B cell (primary cell): ENCODE measurements at regions not wholly inside any gene's neighbourhood (a gene's known extent, or its start where the extent isn't known, plus 50 kb on each side); places are given as distances from the start of the nearest gene placed in this dataset.

Source experiments
- ATAC-seq: fragments of 200-7000 bp; cut with Tn5 transposase; one replicate; pipeline ENCODE4 v1.10.0; 2021; ENCODE audit warnings: low read depth, mild to moderate bottlenecking, moderate number of reproducible peaks, moderate library complexity
- CTCF ChIA-PET: fragments of 350-600 bp; sonication (Branson Sonifier 250); formaldehyde crosslinking; loops from one replicate; lab custom pipeline; 2021; ENCODE audit warnings: antibody characterized with exemption, inconsistent platforms; lab: Charles Lee
- POLR2A ChIA-PET: fragments of 350-600 bp; sonication (Branson Sonifier 250); formaldehyde crosslinking; loops from one replicate; lab custom pipeline; 2021; ENCODE audit warnings: antibody characterized with exemption; lab: Charles Lee
- DNase-seq: peaks from one replicate; pipeline ENCODE4 v3.0.0; 2013
- H2AFZ ChIP-seq: 2 replicates; pipeline ENCODE4 v1.6.1; 2012; ENCODE audit warnings: mild to moderate bottlenecking, low read depth, low read length; ENCODE audit not compliant: insufficient read depth, poor library complexity, severe bottlenecking
- H3K27ac ChIP-seq, 2 donors: 1 replicate in 1 of 2; 2 replicates in 1 of 2; pipeline ENCODE4 v1.5.1; 2012 to 2013; ENCODE audit warnings: low read length in 2 of 2, mild to moderate bottlenecking in 2 of 2, moderate library complexity in 1 of 2
- H3K27me3 ChIP-seq, 4 experiments: fragments of 200-600 bp in 1 of 4; sonication (generic) in 1 of 4; replicated peaks in 1 of 4; 1 replicate in 2 of 4; 2 replicates in 2 of 4; pipeline versions ENCODE4 v1.6.1 to v1.7.0; 2013 to 2016; ENCODE audit warnings: low read length in 3 of 4, mild to moderate bottlenecking in 2 of 4, mixed read lengths in 1 of 4, moderate library complexity in 1 of 4; ENCODE audit not compliant: insufficient read depth in 4 of 4, control insufficient read depth in 3 of 4; ENCODE audit errors: control extremely low read depth in 1 of 4
- H3K36me3 ChIP-seq, 2 experiments: replicated peaks in 1 of 2; 1 replicate in 1 of 2; 2 replicates in 1 of 2; pipeline versions ENCODE4 v1.6.1 to v1.7.1; 2013; ENCODE audit warnings: low read length in 1 of 2; ENCODE audit not compliant: insufficient read depth in 2 of 2, control insufficient read depth in 1 of 2; ENCODE audit errors: control extremely low read depth in 1 of 2, extremely low read depth in 1 of 2
- H3K4me1 ChIP-seq, 2 donors: fragments of 200-600 bp in 1 of 2; sonication (generic) in 1 of 2; 1 replicate in 1 of 2; 2 replicates in 1 of 2; pipeline versions ENCODE4 v1.5.1 to v1.6.1; 2013 to 2017; ENCODE audit warnings: low read length in 2 of 2; ENCODE audit not compliant: control insufficient read depth in 2 of 2, insufficient read depth in 2 of 2
- H3K4me2 ChIP-seq: replicated peaks from 2 replicates; pipeline ENCODE3; 2012; ENCODE audit warnings: mild to moderate bottlenecking, low read depth, low read length; ENCODE audit not compliant: poor library complexity, severe bottlenecking
- H3K4me3 ChIP-seq, 5 experiments: fragments of 200-600 bp in 1 of 5; sonication (generic) in 1 of 5; 1 replicate in 3 of 5; 2 replicates in 2 of 5; pipeline versions ENCODE4 v1.5.1 to v1.7.0; 2011 to 2016; ENCODE audit warnings: low read length in 4 of 5, mild to moderate bottlenecking in 4 of 5, low read depth in 2 of 5, control low read depth in 1 of 5, moderate library complexity in 1 of 5; ENCODE audit not compliant: insufficient read depth in 1 of 5; ENCODE audit errors: control extremely low read depth in 1 of 5, extremely low read depth in 1 of 5
- H3K79me2 ChIP-seq: fragments of 200-600 bp; sonication (generic); one replicate; pipeline ENCODE4 v1.6.0; 2016; ENCODE audit warnings: low read length; ENCODE audit not compliant: control insufficient read depth, insufficient read depth
- H3K9ac ChIP-seq: fragments of 200-600 bp; sonication (generic); 2 replicates; pipeline ENCODE4 v1.6.1; 2017; ENCODE audit warnings: mild to moderate bottlenecking, low read length, moderate library complexity
- H3K9me3 ChIP-seq, 3 donors: one replicate each; pipeline versions ENCODE4 v1.6.1 to v1.7.1; 2013; ENCODE audit warnings: low read length in 2 of 3; ENCODE audit not compliant: control insufficient read depth in 2 of 3, insufficient read depth in 1 of 3; ENCODE audit errors: control extremely low read depth in 1 of 3
- H4K20me1 ChIP-seq: 2 replicates; pipeline ENCODE4 v1.6.0; 2012; ENCODE audit warnings: mild to moderate bottlenecking, low read length; ENCODE audit not compliant: insufficient read depth, control insufficient read depth, poor library complexity, severe bottlenecking
- H3K27ac Mint-ChIP-seq: one replicate; pipeline ENCODE4 v1.8.0; 2021; ENCODE audit warnings: mixed read lengths
- H3K27me3 Mint-ChIP-seq: one replicate; pipeline ENCODE4 v1.8.0; 2021; ENCODE audit warnings: mixed read lengths
- H3K4me1 Mint-ChIP-seq: one replicate; pipeline ENCODE4 v1.8.0; 2021; ENCODE audit warnings: mixed read lengths
- H3K4me3 Mint-ChIP-seq: one replicate; pipeline ENCODE4 v1.8.0; 2021; ENCODE audit warnings: mixed read lengths
- H3K9me3 Mint-ChIP-seq: one replicate; pipeline ENCODE4 v1.8.0; 2022; ENCODE audit warnings: mixed read lengths; ENCODE audit not compliant: insufficient read depth
- EZH2 ChIP-seq: IDR thresholded peaks from 2 replicates; pipeline ENCODE4 v1.6.1; 2012; ENCODE audit warnings: borderline replicate concordance, low read depth, mild to moderate bottlenecking, moderate library complexity, low read length; ENCODE audit not compliant: insufficient read depth, poor library complexity, severe bottlenecking
- WGBS: methylation state at CpG from one replicate; pipeline ENCODE4 v1.1.5; 2013; ENCODE audit warnings: missing lambda C conversion rate; ENCODE audit not compliant: insufficient coverage; 5-methylcytosine and 5-hydroxymethylcytosine counted together
- intact Hi-C: fragments of 100-400 bp; cut with micrococcal nuclease; formaldehyde crosslinking; loops from one replicate; pipeline ENCODE4 v1.10.0; 2022
- TF ChIP-seq, protein P1 (sequence below): fragments of 200-600 bp; IDR thresholded peaks from one replicate; pipeline ENCODE4 v1.8.0; 2022; ENCODE audit warnings: antibody characterized with exemption, mild to moderate bottlenecking

DNA sequence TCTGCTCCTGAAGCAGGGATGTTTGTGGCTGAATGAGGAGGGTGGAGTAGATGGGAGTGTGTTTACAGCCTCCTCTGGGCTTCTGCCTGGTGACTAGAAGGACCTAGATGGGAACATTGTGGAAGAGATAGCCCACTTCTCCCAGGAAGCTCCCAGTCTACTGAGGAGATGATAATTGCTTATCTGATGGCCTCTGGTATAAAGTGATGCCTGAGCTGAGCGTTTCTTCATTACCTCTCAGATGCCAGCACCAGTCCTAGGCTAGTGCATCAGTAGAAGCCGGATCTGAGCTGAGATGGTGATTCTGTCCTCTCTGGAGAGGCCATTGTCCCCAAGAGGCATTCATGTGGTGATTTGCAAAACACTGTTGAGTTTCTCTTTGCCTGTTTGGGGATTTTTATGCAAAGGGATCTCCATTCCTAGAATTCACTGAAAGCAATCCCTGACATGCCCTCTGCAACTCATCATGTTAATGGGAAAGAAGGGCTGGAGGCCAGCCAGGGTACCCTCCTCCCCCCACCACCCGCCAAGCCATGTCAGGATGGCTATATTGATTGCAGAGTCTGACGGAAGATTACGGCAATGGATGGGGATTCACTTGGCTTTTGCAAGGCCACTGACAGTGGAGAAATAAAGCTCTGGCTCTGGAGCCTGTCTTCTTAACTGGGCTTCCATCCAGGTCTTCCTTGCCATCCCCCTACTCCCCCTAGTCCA is 166.4 kb upstream of the ROPN1 start:
- Histone ChIP-seq H3K79me2 (no peaks in the 10 kb centered on the region), H3K9me3 (no peaks in the 10 kb centered on the region), H3K27me3 (peaks cover 0 to 11% (median 0%) of the 10 kb centered on the region in 4 experiments), H3K9ac (no peak overlapping the region), H4K20me1 (no peaks in the 10 kb centered on the region), H3K27ac (no peak overlapping the region), H3K4me2 (no peak overlapping the region), H3K36me3 (no peaks in the 10 kb centered on the region), H3K4me3 (no peak overlapping the region), H2AFZ (no peak overlapping the region), H3K4me1 (no peaks in the 10 kb centered on the region)
- 94% methylated on average over 2 of the region's 5 CpGs for WGBS
- intact Hi-C loops = no loop called here
- no peak overlapping the region for H3K27ac Mint-ChIP-seq
- no peaks in the 10 kb centered on the region for H3K4me1 Mint-ChIP-seq
- H3K9me3 Mint-ChIP-seq = no peaks in the 10 kb centered on the region
- peaks cover 7% of the 10 kb centered on the region for H3K27me3 Mint-ChIP-seq
- DNase-seq (no peak), ATAC-seq (no peak)
- no peak overlapping the region for H3K4me3 Mint-ChIP-seq
- TF ChIP-seq, protein P1, sequence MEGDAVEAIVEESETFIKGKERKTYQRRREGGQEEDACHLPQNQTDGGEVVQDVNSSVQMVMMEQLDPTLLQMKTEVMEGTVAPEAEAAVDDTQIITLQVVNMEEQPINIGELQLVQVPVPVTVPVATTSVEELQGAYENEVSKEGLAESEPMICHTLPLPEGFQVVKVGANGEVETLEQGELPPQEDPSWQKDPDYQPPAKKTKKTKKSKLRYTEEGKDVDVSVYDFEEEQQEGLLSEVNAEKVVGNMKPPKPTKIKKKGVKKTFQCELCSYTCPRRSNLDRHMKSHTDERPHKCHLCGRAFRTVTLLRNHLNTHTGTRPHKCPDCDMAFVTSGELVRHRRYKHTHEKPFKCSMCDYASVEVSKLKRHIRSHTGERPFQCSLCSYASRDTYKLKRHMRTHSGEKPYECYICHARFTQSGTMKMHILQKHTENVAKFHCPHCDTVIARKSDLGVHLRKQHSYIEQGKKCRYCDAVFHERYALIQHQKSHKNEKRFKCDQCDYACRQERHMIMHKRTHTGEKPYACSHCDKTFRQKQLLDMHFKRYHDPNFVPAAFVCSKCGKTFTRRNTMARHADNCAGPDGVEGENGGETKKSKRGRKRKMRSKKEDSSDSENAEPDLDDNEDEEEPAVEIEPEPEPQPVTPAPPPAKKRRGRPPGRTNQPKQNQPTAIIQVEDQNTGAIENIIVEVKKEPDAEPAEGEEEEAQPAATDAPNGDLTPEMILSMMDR = no peak
- no peak for TF ChIP-seq EZH2
- CTCF ChIA-PET = no interaction called here
- POLR2A ChIA-PET = no interaction called here

- WGBS = 100% methylated on average over 1 of the region's 2 CpGs
- intact Hi-C loops = no loop called here
These were observed 169.5 kb upstream of the ROPN1 start for GRCh38 chr3:124161448-124161847.

More at GRCh38 chr3:124161448-124161847, 169.5 kb upstream of the ROPN1 start:
- Mint-ChIP-seq H3K27ac (no peak overlapping the region), H3K4me3 (no peak overlapping the region), H3K4me1 (no peaks in the 10 kb centered on the region), H3K27me3 (peaks cover 8% of the 10 kb centered on the region), H3K9me3 (no peaks in the 10 kb centered on the region)
- ChIA-PET POLR2A (no interaction called here), CTCF (no interaction called here)
- Histone ChIP-seq H3K4me3 (no peak overlapping the region), H4K20me1 (no peaks in the 10 kb centered on the region), H3K27me3 (peaks cover 0 to 5% (median 0%) of the 10 kb centered on the region in 4 experiments), H3K27ac (no peak overlapping the region), H2AFZ (no peak overlapping the region), H3K79me2 (no peaks in the 10 kb centered on the region), H3K4me1 (no peaks in the 10 kb centered on the region), H3K9ac (no peak overlapping the region), H3K9me3 (no peaks in the 10 kb centered on the region), H3K36me3 (no peaks in the 10 kb centered on the region), H3K4me2 (no peak overlapping the region)
- no peak for DNase-seq
- TF ChIP-seq EZH2 = no peak
- TF ChIP-seq, protein P1 = no peak
- ATAC-seq = no peak
